C4-2B (cell line): ENCODE measurements at regions not wholly inside any gene's neighbourhood (a gene's known extent, or its start where the extent isn't known, plus 50 kb on each side); places are given as distances from the start of the nearest gene placed in this dataset.

Source experiments
- H3K27ac ChIP-seq: fragments of 450-650 bp; 2 replicates; pipeline ENCODE4 v1.5.1; 2017
- CTCF ChIP-seq: fragments of 450-650 bp; conservative IDR thresholded peaks from 2 replicates; pipeline ENCODE4 v1.5.1; 2017; ENCODE audit warnings: mild to moderate bottlenecking
- ZFX ChIP-seq: fragments of 450-650 bp; IDR thresholded peaks from 2 replicates; pipeline ENCODE4 v1.6.1; 2017

GRCh38 chr4:164483711-164484110 is 270.2 kb upstream of the SMIM31 start:
- no peak overlapping the region for H3K27ac ChIP-seq
- TF ChIP-seq CTCF (no peak), ZFX (no peak)

- no peak overlapping the region for H3K27ac ChIP-seq
- no peak for TF ChIP-seq CTCF
- no peak for TF ChIP-seq ZFX
These were observed 269.4 kb upstream of the SMIM31 start for GRCh38 chr4:164484551-164484950.

GRCh38 chr4:164485136-164485535 is 268.8 kb upstream of the SMIM31 start:
- H3K27ac ChIP-seq = no peak overlapping the region
- TF ChIP-seq ZFX (no peak), CTCF (no peak)

GRCh38 chr4:164488114-164488513 is 265.8 kb upstream of the SMIM31 start:
- TF ChIP-seq CTCF (no peak), ZFX (no peak)

GRCh38 chr4:164501074-164501473 is 252.9 kb upstream of the SMIM31 start:
- H3K27ac ChIP-seq = no peak overlapping the region
- TF ChIP-seq CTCF (no peak), ZFX (no peak)

More at GRCh38 chr4:164488114-164488513, 265.8 kb upstream of the SMIM31 start:
- H3K27ac ChIP-seq = no peak overlapping the region

- no peak overlapping the region for H3K27ac ChIP-seq
- TF ChIP-seq ZFX = no peak
- no peak for TF ChIP-seq CTCF
These were observed 250.1 kb upstream of the SMIM31 start for GRCh38 chr4:164503874-164504273.

- H3K27ac ChIP-seq = no peak overlapping the region
- TF ChIP-seq CTCF = no peak
- TF ChIP-seq ZFX = no peak
These were observed 245.8 kb upstream of the SMIM31 start for GRCh38 chr4:164508097-164508496.
